ENCODE measurements at regions not wholly inside any gene's neighbourhood (a gene's known extent, or its start where the extent isn't known, plus 50 kb on each side); places are given as distances from the start of the nearest gene placed in this dataset.

DNA sequence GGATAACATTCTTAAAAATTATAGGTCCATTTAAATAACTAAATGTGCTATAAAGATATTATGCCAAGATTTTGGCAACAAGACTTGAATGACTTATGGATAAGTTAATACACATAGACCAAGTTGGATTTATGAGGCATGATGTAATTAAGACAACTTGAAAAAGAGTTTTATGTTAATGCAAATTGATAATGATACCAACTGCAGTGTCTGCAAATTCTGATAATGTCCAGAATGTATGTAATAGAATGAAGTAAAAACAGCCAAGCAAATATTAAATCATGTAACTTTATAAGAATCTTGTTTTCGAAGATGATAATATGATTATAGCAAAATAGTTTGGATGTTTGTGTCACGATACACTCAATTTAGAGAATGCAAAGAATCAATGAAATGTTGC, 868.3 kb downstream of the DNAJB9 start:
- TF ChIP-seq, protein P1, sequence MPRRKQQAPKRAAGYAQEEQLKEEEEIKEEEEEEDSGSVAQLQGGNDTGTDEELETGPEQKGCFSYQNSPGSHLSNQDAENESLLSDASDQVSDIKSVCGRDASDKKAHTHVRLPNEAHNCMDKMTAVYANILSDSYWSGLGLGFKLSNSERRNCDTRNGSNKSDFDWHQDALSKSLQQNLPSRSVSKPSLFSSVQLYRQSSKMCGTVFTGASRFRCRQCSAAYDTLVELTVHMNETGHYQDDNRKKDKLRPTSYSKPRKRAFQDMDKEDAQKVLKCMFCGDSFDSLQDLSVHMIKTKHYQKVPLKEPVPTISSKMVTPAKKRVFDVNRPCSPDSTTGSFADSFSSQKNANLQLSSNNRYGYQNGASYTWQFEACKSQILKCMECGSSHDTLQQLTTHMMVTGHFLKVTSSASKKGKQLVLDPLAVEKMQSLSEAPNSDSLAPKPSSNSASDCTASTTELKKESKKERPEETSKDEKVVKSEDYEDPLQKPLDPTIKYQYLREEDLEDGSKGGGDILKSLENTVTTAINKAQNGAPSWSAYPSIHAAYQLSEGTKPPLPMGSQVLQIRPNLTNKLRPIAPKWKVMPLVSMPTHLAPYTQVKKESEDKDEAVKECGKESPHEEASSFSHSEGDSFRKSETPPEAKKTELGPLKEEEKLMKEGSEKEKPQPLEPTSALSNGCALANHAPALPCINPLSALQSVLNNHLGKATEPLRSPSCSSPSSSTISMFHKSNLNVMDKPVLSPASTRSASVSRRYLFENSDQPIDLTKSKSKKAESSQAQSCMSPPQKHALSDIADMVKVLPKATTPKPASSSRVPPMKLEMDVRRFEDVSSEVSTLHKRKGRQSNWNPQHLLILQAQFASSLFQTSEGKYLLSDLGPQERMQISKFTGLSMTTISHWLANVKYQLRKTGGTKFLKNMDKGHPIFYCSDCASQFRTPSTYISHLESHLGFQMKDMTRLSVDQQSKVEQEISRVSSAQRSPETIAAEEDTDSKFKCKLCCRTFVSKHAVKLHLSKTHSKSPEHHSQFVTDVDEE (CRISPR knock-in tag; IDR thresholded peaks at IDR 0.05) = peak; percentile 62
- no peak for TF ChIP-seq RARB (CRISPR knock-in tag; IDR thresholded peaks at IDR 0.05)
- TF ChIP-seq TOX (CRISPR knock-in tag; IDR thresholded peaks at IDR 0.05; ENCODE audit: borderline replicate concordance) = no peak
- TF ChIP-seq PPARA (CRISPR knock-in tag; IDR thresholded peaks at IDR 0.05; ENCODE audit: borderline replicate concordance) = no peak
- no peak for TF ChIP-seq ZNF8 (CRISPR knock-in tag; IDR thresholded peaks at IDR 0.05)
- TF ChIP-seq, protein P2, sequence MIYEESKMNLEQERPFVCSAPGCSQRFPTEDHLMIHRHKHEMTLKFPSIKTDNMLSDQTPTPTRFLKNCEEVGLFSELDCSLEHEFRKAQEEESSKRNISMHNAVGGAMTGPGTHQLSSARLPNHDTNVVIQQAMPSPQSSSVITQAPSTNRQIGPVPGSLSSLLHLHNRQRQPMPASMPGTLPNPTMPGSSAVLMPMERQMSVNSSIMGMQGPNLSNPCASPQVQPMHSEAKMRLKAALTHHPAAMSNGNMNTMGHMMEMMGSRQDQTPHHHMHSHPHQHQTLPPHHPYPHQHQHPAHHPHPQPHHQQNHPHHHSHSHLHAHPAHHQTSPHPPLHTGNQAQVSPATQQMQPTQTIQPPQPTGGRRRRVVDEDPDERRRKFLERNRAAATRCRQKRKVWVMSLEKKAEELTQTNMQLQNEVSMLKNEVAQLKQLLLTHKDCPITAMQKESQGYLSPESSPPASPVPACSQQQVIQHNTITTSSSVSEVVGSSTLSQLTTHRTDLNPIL (CRISPR knock-in tag; IDR thresholded peaks at IDR 0.05; ENCODE audit: low read depth) = peak; percentile 76; the same call in 1 of the 2 replicates
- no peak for TF ChIP-seq CSDC2 (CRISPR knock-in tag; IDR thresholded peaks at IDR 0.05)
- TF ChIP-seq ARNTL (CRISPR knock-in tag; IDR thresholded peaks at IDR 0.05; ENCODE audit: borderline replicate concordance, low read depth) = no peak
- TF ChIP-seq ESRRG (CRISPR knock-in tag; IDR thresholded peaks at IDR 0.05) = 0 out of 2 replicates have a peak, but pooled peaks have one; percentile 67

All from SK-N-SH treated with all-trans-retinoic acid at 6 μM for 48 hours (cell line).